K562 (cell line): ENCODE measurements at regions not wholly inside any gene's neighbourhood (a gene's known extent, or its start where the extent isn't known, plus 50 kb on each side); places are given as distances from the start of the nearest gene placed in this dataset.

Source experiments
- ATAC-seq: fragments of 200-7000 bp; cut with Tn5 transposase; 3 replicates; pipeline ENCODE4 v1.9.1; 2020; ENCODE audit warnings: moderate library complexity
- BruUV-seq: library from RNA; stranded (reverse); fragments of 400-500 nt; replicated peaks from 2 replicates; lab custom pipeline; 2021; lab: Mats Ljungman, UMichigan
- CTCF ChIA-PET: fragments of 300-600 bp; formaldehyde crosslinking; extraction: SDS; loops from one replicate; lab custom pipeline; 2021; ENCODE audit warnings: low intra/inter-chr PET ratio; lab: Yijun Ruan, JAX
- POLR2A ChIA-PET: fragments of 300-600, 350-650 bp; sonication (Branson Sonifier 250); formaldehyde crosslinking; extraction: SDS; loops from one replicate; lab custom pipeline; 2021; ENCODE audit warnings: antibody characterized with exemption, inconsistent platforms; lab: Yijun Ruan, JAX
- DNase-seq, 4 experiments: peaks; one replicate each; pipeline versions ENCODE4 v3.0.0 to v3.0.0-alpha.2; 2011 to 2018; ENCODE audit warnings: low spot score in 3 of 4, mixed read lengths in 3 of 4; ENCODE audit errors: extremely low read depth in 1 of 4
- FAIRE-seq: peaks from 2 replicates; lab custom pipeline; 2011; peaks lifted over from hg19 to GRCh38; lab: Jason Lieb, UNC
- H2AFZ ChIP-seq: 2 replicates; pipeline ENCODE4 v1.6.0; 2011; ENCODE audit warnings: low read depth, low read length, control low read depth, inconsistent platforms
- H3K27ac ChIP-seq: fragments of 200-600 bp; 3 replicates; pipeline ENCODE4 v1.8.0; 2011; ENCODE audit warnings: low read depth, mild to moderate bottlenecking, control low read depth, inconsistent platforms, low read length, moderate library complexity, mixed read lengths; ENCODE audit errors: extremely low read depth
- H3K27me3 ChIP-seq, 2 experiments: fragments of 300-600 bp in 1 of 2; 2 replicates in 1 of 2; 3 replicates in 1 of 2; pipeline versions ENCODE4 v1.6.0 to v1.8.0; 2011; ENCODE audit warnings: inconsistent platforms in 2 of 2, low read length in 2 of 2, mild to moderate bottlenecking in 1 of 2, mixed read lengths in 1 of 2, moderate library complexity in 1 of 2; ENCODE audit not compliant: control insufficient read depth in 2 of 2, insufficient read depth in 2 of 2
- H3K36me3 ChIP-seq: fragments of 300-600 bp; 3 replicates; pipeline ENCODE4 v1.8.0; 2011; ENCODE audit warnings: mild to moderate bottlenecking, low read length, inconsistent platforms; ENCODE audit not compliant: control insufficient read depth, insufficient read depth
- H3K4me1 ChIP-seq, 2 experiments: fragments of 200-600 bp in 1 of 2; replicated peaks in 1 of 2; 2 replicates in 1 of 2; 3 replicates in 1 of 2; pipeline versions ENCODE4 v1.5.1 to v1.8.0; 2011; ENCODE audit warnings: inconsistent platforms in 2 of 2, low read length in 2 of 2, mild to moderate bottlenecking in 1 of 2, mixed read lengths in 1 of 2, moderate library complexity in 1 of 2; ENCODE audit not compliant: control insufficient read depth in 2 of 2, insufficient read depth in 2 of 2
- H3K4me2 ChIP-seq: 2 replicates; pipeline ENCODE4 v1.6.1; 2011; ENCODE audit warnings: low read length, control low read depth, inconsistent platforms, mixed read lengths; ENCODE audit not compliant: insufficient read depth
- H3K4me3 ChIP-seq: fragments of 200-600 bp; sonication (generic), shearing (Covaris generic); 2 replicates; pipeline ENCODE4 v1.5.1; 2016; ENCODE audit warnings: control low read depth, inconsistent platforms
- H3K79me2 ChIP-seq: fragments of 200-600 bp; 3 replicates; pipeline ENCODE4 v1.8.0; 2011; ENCODE audit warnings: low read length, inconsistent platforms; ENCODE audit not compliant: control insufficient read depth, insufficient read depth
- H3K9ac ChIP-seq, 2 experiments: 2 replicates each; pipeline versions ENCODE4 v1.6.0 to v1.6.1; 2011; ENCODE audit warnings: low read depth in 2 of 2, low read length in 2 of 2, control low read depth in 1 of 2, inconsistent platforms in 1 of 2, mild to moderate bottlenecking in 1 of 2, mixed read lengths in 1 of 2; ENCODE audit not compliant: insufficient read depth in 1 of 2
- H3K9me1 ChIP-seq: one replicate; pipeline ENCODE4 v1.6.0; 2011; ENCODE audit warnings: inconsistent platforms, mild to moderate bottlenecking, low read length, moderate library complexity; ENCODE audit not compliant: control insufficient read depth, insufficient read depth
- H3K9me3 ChIP-seq: replicated peaks from 2 replicates; pipeline ENCODE4 v1.5.1; 2011; ENCODE audit warnings: low read depth, low read length, inconsistent platforms; ENCODE audit not compliant: control insufficient read depth, insufficient read depth
- H4K20me1 ChIP-seq: replicated peaks from 2 replicates; pipeline ENCODE4 v1.6.1; 2011; ENCODE audit warnings: low read length, inconsistent platforms, mixed read lengths; ENCODE audit not compliant: control insufficient read depth, insufficient read depth
- MTA1 ChIP-seq: fragments of 450-650 bp; IDR thresholded peaks from 2 replicates; pipeline ENCODE4 v1.6.1; 2017; ENCODE audit warnings: borderline replicate concordance
- SETDB1 ChIP-seq: IDR thresholded peaks from one replicate; pipeline ENCODE4 v1.6.1; 2012; ENCODE audit warnings: low read length, control low read depth, inconsistent platforms
- WGBS: fragments of 100-300 bp; shearing (Covaris generic); methylation state at CpG from one replicate; pipeline ENCODE4 v1.1.6; 2016; ENCODE audit warnings: low coverage, mixed read lengths; ENCODE audit not compliant: insufficient coverage; ENCODE audit errors: missing lambda C conversion rate; 5-methylcytosine and 5-hydroxymethylcytosine counted together
- in situ Hi-C: fragments of 300-500 bp; cut with MboI; formaldehyde crosslinking; loops from 4 replicates; pipeline ENCODE4 v1.15.0; 2018; ENCODE audit warnings: inconsistent platforms, mixed read lengths
- intact Hi-C: fragments of 100-400 bp; cut with micrococcal nuclease; formaldehyde crosslinking; loops from 2 replicates; pipeline ENCODE4 v1.14.2; 2022
- TF ChIP-seq, protein P1 (sequence below), 2 experiments: fragments of 450-650 bp; IDR thresholded peaks; 2 replicates each; pipeline ENCODE4 v1.6.1; 2016; ENCODE audit warnings: mild to moderate bottlenecking in 2 of 2, borderline replicate concordance in 1 of 2, low read depth in 1 of 2, moderate library complexity in 1 of 2

DNA sequence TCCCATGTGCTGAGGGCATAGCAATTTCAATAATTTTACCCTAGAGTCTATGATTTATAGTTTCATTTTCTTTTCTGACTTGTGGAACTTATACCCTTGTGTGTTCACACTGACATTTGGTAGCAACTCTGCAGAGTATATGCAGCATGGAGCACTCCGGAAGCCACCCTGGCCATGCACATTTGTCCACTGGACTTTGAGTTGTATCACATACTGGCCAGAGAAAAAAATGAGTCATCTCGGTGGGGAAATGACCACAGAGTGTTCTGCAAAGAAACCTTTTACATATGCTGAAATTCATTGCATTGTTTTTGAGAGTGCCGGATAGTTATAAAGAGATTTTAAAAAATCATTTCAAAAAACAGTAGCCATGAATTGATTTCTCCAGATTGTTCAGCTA, 164.8 kb upstream of the COBL start (continued):
- TF ChIP-seq, protein P1, sequence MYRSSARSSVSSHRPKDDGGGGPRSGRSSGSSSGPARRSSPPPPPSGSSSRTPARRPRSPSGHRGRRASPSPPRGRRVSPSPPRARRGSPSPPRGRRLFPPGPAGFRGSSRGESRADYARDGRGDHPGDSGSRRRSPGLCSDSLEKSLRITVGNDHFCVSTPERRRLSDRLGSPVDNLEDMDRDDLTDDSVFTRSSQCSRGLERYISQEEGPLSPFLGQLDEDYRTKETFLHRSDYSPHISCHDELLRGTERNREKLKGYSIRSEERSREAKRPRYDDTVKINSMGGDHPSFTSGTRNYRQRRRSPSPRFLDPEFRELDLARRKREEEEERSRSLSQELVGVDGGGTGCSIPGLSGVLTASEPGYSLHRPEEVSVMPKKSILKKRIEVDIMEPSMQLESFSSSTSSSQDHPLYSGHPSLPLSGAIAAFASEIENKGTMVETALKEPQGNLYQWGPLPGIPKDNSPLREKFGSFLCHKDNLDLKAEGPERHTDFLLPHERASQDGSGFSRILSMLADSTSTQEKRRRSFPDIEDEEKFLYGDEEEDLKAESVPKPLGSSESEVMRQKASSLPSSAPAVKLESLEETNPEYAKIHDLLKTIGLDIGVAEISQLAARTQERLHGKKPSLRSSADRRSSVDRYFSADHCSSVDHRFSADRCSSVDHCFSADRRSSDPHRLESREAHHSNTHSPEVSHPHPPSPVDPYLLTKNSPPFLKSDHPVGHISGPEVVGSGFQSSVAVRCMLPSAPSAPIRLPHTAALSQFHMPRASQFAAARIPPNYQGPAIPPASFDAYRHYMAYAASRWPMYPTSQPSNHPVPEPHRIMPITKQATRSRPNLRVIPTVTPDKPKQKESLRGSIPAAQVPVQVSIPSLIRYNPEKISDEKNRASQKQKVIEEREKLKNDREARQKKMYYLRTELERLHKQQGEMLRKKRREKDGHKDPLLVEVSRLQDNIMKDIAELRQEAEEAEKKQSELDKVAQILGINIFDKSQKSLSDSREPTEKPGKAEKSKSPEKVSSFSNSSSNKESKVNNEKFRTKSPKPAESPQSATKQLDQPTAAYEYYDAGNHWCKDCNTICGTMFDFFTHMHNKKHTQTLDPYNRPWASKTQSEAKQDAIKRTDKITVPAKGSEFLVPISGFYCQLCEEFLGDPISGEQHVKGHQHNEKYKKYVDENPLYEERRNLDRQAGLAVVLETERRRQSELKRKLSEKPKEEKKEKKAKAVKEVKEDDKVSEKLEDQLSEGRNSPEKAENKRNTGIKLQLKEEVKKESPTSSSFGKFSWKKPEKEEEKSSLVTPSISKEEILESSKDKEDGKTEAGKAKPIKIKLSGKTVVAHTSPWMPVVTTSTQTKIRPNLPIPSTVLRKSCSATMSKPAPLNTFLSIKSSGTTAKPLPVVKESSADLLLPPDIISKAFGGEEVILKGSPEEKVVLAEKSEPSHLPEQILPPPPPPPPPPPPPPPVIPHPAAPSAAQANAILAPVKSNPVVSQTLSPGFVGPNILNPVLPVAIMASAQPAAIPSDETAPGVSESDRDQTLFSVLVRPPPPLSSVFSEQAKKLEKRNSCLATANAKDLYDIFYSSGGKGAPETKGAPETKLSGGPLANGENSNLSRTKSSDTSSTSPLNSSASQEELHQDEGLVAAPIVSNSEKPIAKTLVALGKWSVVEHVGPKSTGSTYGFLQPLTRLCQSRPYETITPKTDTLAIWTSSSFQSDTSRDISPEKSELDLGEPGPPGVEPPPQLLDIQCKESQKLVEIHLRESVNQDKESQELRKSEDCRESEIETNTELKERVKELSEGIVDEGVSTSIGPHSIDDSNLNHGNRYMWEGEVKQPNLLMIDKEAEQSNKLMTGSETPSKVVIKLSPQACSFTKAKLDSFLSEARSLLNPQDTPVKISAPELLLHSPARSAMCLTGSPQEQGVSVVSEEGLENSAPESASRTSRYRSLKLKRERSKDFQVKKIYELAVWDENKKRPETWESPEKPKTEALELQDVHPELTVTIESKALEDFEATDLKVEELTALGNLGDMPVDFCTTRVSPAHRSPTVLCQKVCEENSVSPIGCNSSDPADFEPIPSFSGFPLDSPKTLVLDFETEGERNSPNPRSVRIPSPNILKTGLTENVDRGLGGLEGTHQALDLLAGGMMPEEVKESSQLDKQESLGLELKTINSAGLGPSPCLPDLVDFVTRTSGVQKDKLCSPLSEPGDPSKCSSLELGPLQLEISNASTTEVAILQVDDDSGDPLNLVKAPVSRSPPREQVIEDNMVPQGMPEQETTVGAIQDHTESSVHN (IDR thresholded peaks at IDR 0.05; ENCODE audit: borderline replicate concordance in 1 of 2, low read depth in 1 of 2) = no peak
- TF ChIP-seq MTA1 = no peak

- BruUV-seq = no TSS peak
- no peaks in the 10 kb centered on the region for H3K9me1 ChIP-seq
- no peak overlapping the region for H2AFZ ChIP-seq
- no peak overlapping the region for H3K4me3 ChIP-seq
- in situ Hi-C loops (no loop called here), intact Hi-C loops (no loop called here)
- peaks cover 0 to 10% of the 10 kb centered on the region in 2 experiments; a peak in 2 of 5 replicates for H3K27me3 ChIP-seq
- ATAC-seq = peak; percentile 29; the same call in 2 of the 3 replicates
- FAIRE-seq = no peak
- H3K36me3 ChIP-seq = no peaks in the 10 kb centered on the region
- ChIA-PET CTCF (no interaction called here), POLR2A (no interaction called here)
- no peaks in the 10 kb centered on the region for H4K20me1 ChIP-seq
- DNase-seq = no peak
- H3K4me2 ChIP-seq = no peak overlapping the region
- H3K4me1 ChIP-seq = peaks cover 0 to 7% of the 10 kb centered on the region in 2 experiments; a peak in 2 of 5 replicates
- H3K9ac ChIP-seq = no peak overlapping the region
- H3K79me2 ChIP-seq = no peaks in the 10 kb centered on the region
- no peaks in the 10 kb centered on the region for H3K9me3 ChIP-seq
- WGBS = 15% methylated on average over 13 of the region's 17 CpGs
- H3K27ac ChIP-seq = no peak overlapping the region
- no peak for TF ChIP-seq SETDB1
These were observed 161.2 kb upstream of the COBL start for GRCh38 chr7:51477819-51478218.
